ENCODE measurements at regions not wholly inside any gene's neighbourhood (a gene's known extent, or its start where the extent isn't known, plus 50 kb on each side); places are given as distances from the start of the nearest gene placed in this dataset.
"Not testable (repeated sequence)": the region's sequence is repeated elsewhere in the genome, so short reads cannot be mapped to it uniquely, and the experiment has no call there.

- TF ChIP-seq SP1 (IDR thresholded peaks at IDR 0.05); FOXK2 (IDR thresholded peaks at IDR 0.05); HDGF (IDR thresholded peaks at IDR 0.05; ENCODE audit: borderline replicate concordance); CTBP1 (IDR thresholded peaks at IDR 0.05; ENCODE audit: borderline replicate concordance); FOXA1 (IDR thresholded peaks at IDR 0.05); NFRKB (IDR thresholded peaks at IDR 0.05); L3MBTL2 (conservative IDR thresholded peaks at IDR 0.05); FOXM1 (IDR thresholded peaks at IDR 0.05; ENCODE audit: borderline replicate concordance); ARNT (IDR thresholded peaks at IDR 0.05); BHLHE40 (IDR thresholded peaks at IDR 0.05; ENCODE audit: borderline replicate concordance): not testable (repeated sequence)
- TF ChIP-seq, protein P1, sequence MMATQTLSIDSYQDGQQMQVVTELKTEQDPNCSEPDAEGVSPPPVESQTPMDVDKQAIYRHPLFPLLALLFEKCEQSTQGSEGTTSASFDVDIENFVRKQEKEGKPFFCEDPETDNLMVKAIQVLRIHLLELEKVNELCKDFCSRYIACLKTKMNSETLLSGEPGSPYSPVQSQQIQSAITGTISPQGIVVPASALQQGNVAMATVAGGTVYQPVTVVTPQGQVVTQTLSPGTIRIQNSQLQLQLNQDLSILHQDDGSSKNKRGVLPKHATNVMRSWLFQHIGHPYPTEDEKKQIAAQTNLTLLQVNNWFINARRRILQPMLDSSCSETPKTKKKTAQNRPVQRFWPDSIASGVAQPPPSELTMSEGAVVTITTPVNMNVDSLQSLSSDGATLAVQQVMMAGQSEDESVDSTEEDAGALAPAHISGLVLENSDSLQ (IDR thresholded peaks at IDR 0.05): not testable (repeated sequence)
Measured at GRCh38 chr1:146297781-146298574, 69.2 kb upstream of the NOTCH2NLA start.
